HG02623 (cell line): ENCODE measurements at regions not wholly inside any gene's neighbourhood (a gene's known extent, or its start where the extent isn't known, plus 50 kb on each side); places are given as distances from the start of the nearest gene placed in this dataset.

Experiments
- ATAC-seq: cut with Tn5 transposase; IDR thresholded peaks from one replicate; pipeline ENCODE4 v1.9.1; 2021; ENCODE audit warnings: moderate library complexity; ENCODE audit not compliant: unreplicated experiment

DNA sequence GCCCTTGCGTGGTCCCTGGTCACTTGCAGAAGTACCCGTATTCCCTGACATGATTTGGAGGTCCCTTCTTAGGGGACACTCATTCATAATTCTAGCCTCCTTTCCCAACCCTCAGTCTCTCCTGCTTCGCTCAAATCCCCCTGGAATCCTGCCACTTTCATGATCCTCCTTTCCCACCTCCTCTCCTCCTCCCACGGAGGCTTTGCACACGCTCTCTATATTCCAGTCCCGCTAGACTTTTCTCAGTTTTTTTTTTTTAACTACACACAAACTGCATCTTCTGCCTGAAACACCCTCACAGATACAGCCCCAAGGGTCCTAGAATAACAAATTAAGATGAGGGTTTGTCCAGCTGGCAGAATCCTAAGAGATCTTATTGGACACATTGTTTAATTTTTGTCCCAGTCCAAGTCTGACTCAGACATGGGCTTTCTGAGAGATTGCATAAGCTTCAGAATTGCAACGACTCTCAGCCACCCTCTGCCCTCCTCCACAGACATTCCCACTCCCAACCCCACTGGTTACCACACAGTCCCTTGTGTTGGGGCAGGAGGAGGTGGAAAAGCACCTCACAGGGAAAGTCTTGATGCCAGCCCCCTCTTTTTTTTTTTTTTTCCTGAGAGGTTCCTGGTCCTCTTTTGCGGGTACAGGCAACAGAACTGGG lies 739.5 kb upstream of the EEF2KMT start:
- ATAC-seq, result no peak

- ATAC-seq, result no peak
These were observed 738.3 kb upstream of the EEF2KMT start for GRCh38 chr16:5835876-5836275.

- no peak for ATAC-seq
These were observed 728.7 kb upstream of the EEF2KMT start for GRCh38 chr16:5826332-5826731.

- ATAC-seq, result no peak
These were observed 722.9 kb upstream of the EEF2KMT start for GRCh38 chr16:5820472-5820871.

DNA sequence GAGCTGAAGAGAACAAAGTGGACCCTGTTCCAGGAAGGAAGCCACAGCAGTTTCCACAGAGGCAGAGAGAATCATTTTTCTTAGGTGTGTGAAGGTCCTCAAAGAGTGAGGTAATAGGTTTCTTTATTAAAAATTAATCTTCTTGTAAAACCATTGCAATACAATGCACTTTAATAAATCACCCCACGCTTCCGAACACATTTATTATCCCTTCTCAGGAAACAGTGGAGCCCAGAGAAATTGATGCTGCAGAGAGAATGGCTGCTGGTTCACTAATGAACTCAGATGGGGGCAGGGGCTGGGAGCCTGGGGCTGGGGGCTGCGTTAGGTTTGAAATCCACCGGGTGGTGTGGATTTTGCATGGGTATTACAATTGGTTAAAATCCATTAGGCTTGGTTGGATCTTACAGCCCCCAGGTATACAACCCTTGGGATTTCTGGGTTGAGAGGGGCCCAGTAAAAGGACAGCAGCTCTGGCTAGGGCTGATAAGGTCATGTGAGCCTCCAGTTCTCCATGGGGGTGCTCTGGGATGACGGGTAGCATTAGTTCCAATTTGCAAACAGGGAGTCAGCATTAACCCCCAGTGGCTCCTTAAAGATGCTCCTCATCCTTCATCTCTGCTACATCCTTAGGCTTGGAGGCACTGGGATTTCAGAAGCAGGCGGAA lies 718.1 kb upstream of the EEF2KMT start:
- no peak for ATAC-seq

DNA sequence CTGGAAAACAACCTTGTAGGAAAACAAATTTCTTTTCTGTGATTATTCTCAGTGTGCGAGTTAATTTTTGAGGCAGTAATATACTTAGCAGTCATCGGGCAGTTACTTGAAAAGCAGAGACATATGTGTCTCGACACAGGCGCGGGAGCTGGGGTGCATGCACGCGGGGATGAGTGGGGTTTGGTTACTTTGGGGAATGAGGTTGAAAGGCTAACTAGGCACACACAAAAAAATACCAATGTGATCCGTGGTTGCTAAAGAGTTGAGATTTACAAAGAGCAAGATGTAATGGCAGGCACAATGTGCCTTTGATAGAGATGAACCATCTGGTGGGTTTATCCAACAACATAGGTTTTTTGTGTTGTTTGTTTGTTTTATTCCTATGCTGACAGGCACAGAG lies 703.8 kb upstream of the EEF2KMT start:
- no peak for ATAC-seq

- ATAC-seq, result no peak
These were observed 696.0 kb upstream of the EEF2KMT start for GRCh38 chr16:5793556-5793955.

DNA sequence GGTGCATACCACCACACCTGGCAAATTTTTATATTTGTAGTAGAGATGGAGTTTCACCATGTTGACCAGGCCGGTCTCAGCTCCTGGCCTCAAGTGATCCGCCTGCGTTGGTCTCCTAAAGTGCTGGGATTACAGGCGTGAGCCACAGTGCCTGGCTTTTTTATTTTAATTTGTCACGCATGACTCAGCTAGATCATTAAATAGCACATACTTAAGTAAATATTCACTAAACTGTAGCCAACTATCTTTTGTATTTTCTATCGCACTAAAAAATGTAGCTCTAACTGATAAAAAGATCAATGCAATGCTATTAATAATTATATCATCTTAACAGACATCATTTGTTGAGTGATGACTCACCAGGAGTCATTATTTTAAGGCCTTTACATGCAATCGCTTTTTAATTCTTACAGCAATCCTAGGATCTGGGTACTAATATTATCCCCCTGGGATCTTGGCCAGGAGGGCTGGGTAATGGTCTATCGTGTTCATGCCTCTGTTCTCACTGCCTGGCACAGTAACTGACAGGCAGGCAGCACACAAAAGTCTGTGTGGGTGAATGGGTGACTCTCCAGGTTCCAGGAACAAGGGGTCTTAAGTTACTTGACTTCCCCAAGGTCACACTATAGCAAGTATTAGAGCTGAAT lies 693.5 kb upstream of the EEF2KMT start:
- no peak for ATAC-seq

DNA sequence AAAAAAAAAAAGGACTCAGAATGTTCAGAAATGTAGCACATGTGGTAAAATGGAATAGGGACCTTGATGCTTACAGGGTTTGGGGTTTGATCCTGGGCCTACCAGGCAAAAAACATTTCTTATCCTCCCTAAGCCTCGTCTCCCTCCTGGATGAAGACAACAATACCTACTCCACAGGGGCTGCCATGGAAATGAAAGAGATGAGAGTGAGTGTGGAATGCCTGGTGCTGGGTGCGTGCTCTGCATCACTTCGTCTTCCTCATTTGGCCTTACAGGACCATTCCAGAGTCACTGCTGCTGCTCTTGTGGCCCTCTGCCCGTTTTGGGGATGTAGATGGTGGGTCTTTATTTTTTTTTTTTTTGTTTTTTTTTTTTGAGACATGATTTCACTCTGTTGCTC lies 692.9 kb upstream of the EEF2KMT start:
- ATAC-seq, result no peak

DNA sequence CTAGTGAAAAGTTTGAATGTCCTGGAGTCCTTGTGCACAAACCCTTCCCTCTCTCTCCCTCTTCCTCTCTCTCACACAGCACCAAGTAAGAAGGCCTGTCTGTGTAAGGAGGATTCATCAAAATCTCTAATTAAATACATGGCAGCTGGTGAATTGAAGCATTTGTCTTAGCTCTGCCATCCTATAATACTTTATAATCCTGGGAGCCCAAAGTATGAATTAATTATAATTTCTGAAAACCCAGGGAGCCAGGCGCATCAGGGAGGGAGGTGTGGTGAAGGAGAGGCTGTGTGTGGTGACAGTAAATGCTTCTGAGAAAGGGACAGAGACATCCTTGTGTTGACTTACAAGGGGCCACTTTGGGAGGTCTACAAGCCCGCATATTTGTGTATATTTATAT lies 691.4 kb upstream of the EEF2KMT start:
- no peak for ATAC-seq

DNA sequence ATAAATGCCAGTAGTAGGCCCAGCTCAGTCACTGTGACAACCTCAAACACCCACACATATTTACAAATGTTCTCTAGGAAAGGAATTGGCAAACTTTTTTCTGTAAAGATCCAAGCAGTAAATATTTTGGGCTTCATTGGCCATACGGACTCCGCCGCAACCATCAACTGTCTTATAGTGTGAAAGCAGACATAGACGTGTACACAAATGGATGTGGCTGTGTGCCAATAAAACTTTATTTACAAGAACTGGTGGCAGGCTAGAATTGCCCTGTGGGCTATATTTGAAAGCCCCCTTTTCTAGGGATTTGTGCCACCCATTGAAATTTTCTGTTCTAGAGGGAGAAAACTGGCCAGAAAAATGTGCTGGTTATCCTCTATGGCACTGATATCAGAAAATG lies 683.8 kb upstream of the EEF2KMT start:
- no peak for ATAC-seq

DNA sequence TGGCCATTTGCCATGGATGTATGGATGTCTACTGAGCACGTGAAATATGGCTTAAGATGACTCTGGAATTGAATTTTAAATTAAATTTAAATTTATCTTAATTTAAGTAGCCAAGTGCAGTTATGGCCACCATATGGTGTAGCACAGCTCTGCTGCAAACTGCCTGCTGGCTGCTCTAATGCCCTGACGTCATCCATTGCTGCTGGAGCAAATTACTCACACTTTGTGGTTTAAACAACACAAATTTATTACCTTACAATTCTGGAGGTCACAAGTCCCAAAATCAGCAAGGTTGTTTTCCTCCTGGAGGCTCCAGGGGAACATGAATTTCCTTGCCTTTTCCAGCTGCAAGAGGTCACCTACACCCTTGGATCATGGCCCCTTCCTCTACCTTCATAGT lies 679.3 kb upstream of the EEF2KMT start:
- ATAC-seq, result no peak

GRCh38 chr16:5775916-5776315 lies 678.3 kb upstream of the EEF2KMT start:
- no peak for ATAC-seq

GRCh38 chr16:5770118-5770517 lies 672.5 kb upstream of the EEF2KMT start:
- ATAC-seq, result no peak

- ATAC-seq, result no peak
These were observed 671.9 kb upstream of the EEF2KMT start for GRCh38 chr16:5769513-5769912.

DNA sequence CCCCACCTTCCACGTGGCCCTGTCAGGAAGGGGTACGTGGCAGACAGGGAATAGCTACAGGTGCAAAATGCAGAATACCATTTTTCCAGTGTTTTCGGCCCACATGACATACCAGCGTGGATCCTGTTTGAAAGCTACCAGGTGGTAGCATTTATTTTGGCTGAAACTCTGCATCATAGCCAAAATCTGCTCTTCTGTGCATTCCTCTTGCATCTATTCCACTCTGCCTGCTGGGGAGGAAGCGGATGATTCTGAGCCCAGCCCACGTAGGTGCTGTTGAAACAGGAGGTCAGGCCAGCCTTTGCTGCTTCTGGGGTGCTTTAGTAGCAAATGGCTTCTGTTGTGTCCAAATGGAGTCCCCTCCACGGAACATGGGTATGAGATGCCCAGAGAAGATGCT lies 670.9 kb upstream of the EEF2KMT start:
- no peak for ATAC-seq

DNA sequence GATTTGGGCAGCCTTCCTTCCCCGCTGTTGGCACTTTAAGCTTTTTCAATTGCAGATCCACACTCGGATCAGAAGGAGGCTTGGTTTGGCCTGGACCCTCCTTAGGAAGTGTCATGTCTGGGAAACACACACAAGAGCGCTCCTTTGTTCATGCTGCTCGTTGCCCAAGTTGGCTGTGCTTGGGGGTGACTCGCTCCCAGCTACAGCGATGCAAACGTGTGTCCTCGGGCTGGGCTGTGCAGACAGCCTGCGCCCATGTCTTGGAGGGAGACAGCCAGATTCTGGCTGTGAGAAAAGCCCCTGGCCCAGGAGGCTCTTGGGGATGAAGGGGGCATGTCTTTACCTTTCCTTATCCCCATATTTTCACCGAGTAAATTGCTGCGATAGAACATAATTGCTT lies 665.6 kb upstream of the EEF2KMT start:
- no peak for ATAC-seq

DNA sequence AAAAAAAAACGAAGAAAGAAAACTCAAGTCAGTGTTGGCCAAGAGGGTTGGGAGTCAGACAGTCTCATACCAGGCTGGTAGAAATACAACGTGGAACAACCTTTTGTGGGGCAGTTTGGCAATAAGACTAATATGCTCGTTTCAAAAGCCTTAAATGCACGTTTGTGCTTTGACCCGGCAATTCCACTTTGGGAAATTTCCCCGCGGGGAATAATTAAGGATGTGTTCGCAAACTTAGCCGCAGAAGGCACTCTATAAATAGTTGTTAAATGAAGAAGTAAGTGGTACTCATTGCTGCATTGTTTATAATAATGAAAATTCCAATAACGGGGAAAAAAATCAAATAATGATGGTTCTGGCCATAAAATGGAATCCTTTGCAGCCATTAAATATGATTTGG lies 664.8 kb upstream of the EEF2KMT start:
- no peak for ATAC-seq

DNA sequence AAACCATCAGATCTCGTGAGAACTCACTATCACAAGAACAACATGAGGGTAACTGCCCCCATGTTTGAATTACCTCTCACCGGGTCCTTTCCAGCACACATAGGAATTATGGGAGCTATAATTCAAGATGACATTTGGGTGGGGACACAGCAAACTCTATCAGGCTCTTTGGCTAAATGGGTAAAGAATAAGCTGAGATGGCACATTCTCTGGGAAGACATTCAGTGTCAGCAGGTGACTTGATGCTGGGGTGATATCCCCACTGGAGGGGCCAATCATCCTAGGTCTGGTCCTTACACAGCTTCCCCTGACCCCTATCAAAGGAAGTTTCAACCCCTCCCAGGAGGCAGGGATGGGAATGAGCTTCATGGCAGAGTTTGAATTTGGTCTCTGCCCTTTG lies 664.0 kb upstream of the EEF2KMT start:
- ATAC-seq, result no peak

DNA sequence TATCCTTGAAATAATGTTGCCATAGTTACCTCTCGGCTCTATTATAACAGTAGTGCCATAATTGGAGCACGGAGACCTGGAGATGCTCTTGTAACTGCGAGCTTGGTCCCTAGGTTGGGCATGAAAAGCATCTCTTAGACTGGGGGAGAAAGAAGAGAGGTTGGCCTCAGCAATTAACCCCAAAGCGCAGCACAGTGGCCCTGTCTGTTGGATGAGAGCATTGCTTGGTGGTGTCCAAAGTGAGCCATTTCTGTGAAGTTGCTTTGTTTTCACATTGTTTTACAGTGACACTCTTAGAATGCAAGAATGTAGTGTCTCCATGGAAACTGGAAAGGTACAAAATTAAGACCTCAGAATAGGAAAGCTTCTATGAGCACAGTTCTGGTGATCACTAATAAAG lies 660.7 kb upstream of the EEF2KMT start:
- ATAC-seq, result no peak

GRCh38 chr16:5756969-5757368 lies 659.4 kb upstream of the EEF2KMT start:
- ATAC-seq, result no peak

- no peak for ATAC-seq
These were observed 655.8 kb upstream of the EEF2KMT start for GRCh38 chr16:5753381-5753780.
